HCT116 (cell line): ENCODE measurements at regions not wholly inside any gene's neighbourhood (a gene's known extent, or its start where the extent isn't known, plus 50 kb on each side); places are given as distances from the start of the nearest gene placed in this dataset.

Experiments
- CTCF ChIP-seq, 3 experiments: fragments of 200-600 bp in 1 of 3; sonication (generic) in 1 of 3; IDR thresholded peaks in 2 of 3; conservative IDR thresholded peaks in 1 of 3; 2 replicates each; pipeline ENCODE4 v1.5.1; 2012 to 2017; ENCODE audit warnings: low read depth in 2 of 3, low read length in 2 of 3, antibody characterized with exemption in 1 of 3, borderline replicate concordance in 1 of 3, control low read depth in 1 of 3, mild to moderate bottlenecking in 1 of 3, mixed read lengths in 1 of 3, mixed run types in 1 of 3, moderate library complexity in 1 of 3; ENCODE audit not compliant: insufficient read depth in 1 of 3
- EZH2 ChIP-seq: fragments of 200-600 bp; sonication (generic); IDR thresholded peaks from 2 replicates; pipeline ENCODE4 v1.6.1; 2017; ENCODE audit warnings: antibody characterized with exemption, mixed run types
- EZH2phosphoT487 ChIP-seq: fragments of 200-600 bp; IDR thresholded peaks from 2 replicates; pipeline ENCODE4 v1.6.1; 2018; ENCODE audit warnings: antibody characterized with exemption, borderline replicate concordance
- JUND ChIP-seq: IDR thresholded peaks from 2 replicates; pipeline ENCODE4 v1.6.1; 2012
- POLR2A ChIP-seq: IDR thresholded peaks from 2 replicates; pipeline ENCODE4 v1.7.0; 2011; ENCODE audit warnings: borderline replicate concordance; ENCODE audit not compliant: insufficient read depth, insufficient read length; ENCODE audit errors: extremely low read depth
- POLR2AphosphoS5 ChIP-seq: IDR thresholded peaks from 2 replicates; pipeline ENCODE4 v1.6.1; 2011; ENCODE audit warnings: mild to moderate bottlenecking, low read depth, low read length, moderate library complexity
- RAD21 ChIP-seq: IDR thresholded peaks from 2 replicates; pipeline ENCODE4 v1.6.1; 2012; ENCODE audit warnings: low read depth, mild to moderate bottlenecking
- TCF7L2 ChIP-seq: IDR thresholded peaks from 2 replicates; pipeline ENCODE4 v1.7.0; 2011; ENCODE audit warnings: borderline replicate concordance, inconsistent platforms; ENCODE audit not compliant: insufficient read depth, insufficient read length; ENCODE audit errors: extremely low read depth
- ZBTB33 ChIP-seq: IDR thresholded peaks from 2 replicates; pipeline ENCODE4 v1.6.1; 2011; ENCODE audit warnings: mild to moderate bottlenecking, low read length, moderate library complexity; ENCODE audit not compliant: insufficient replicate concordance; ENCODE audit errors: extremely low read depth
- ZFX ChIP-seq: fragments of 450-650 bp; IDR thresholded peaks from 2 replicates; pipeline ENCODE4 v1.6.1; 2017
- ZNF274 ChIP-seq: fragments of 200-500 bp; sonication (Bioruptor generic); IDR thresholded peaks from 2 replicates; pipeline ENCODE4 v1.6.1; 2014; ENCODE audit warnings: mild to moderate bottlenecking, low read depth, low read length, inconsistent platforms

GRCh38 chr1:208369045-208369444 is 124.9 kb upstream of the PLXNA2 start:
- TF ChIP-seq CTCF (IDR thresholded peaks at IDR 0.05 in 2 of 3, conservative IDR thresholded peaks at IDR 0.05 in 1 of 3; ENCODE audit: borderline replicate concordance in 1 of 3, insufficient read depth in 1 of 3, low read depth in 2 of 3, low read length in 2 of 3) (no peak), RAD21 (no peak), ZNF274 (no peak), POLR2A (no peak), ZFX (no peak), JUND (no peak), EZH2 (no peak), POLR2AphosphoS5 (no peak), TCF7L2 (no peak), EZH2phosphoT487 (no peak), ZBTB33 (no peak)
